NCI-H1092 treated with DMSO at 0.1 percent for 48 hours (cell line): ENCODE measurements at regions not wholly inside any gene's neighbourhood (a gene's known extent, or its start where the extent isn't known, plus 50 kb on each side); places are given as distances from the start of the nearest gene placed in this dataset.
"Not testable (repeated sequence)": the region's sequence is repeated elsewhere in the genome, so short reads cannot be mapped to it uniquely, and the experiment has no call there.

ENCODE experiments used
- DNase-seq: peaks from one replicate; lab custom pipeline; 2025; lab: John Stamatoyannopoulos, UW

GRCh38 chr4:159829184-159829583 lies 726.3 kb downstream of the RAPGEF2 start:
- DNase-seq = no peak

GRCh38 chr4:159837071-159837470 lies 734.2 kb downstream of the RAPGEF2 start:
- DNase-seq = no peak

- no peak for DNase-seq
These were observed 752.9 kb downstream of the RAPGEF2 start for GRCh38 chr4:159855731-159856130.

DNA sequence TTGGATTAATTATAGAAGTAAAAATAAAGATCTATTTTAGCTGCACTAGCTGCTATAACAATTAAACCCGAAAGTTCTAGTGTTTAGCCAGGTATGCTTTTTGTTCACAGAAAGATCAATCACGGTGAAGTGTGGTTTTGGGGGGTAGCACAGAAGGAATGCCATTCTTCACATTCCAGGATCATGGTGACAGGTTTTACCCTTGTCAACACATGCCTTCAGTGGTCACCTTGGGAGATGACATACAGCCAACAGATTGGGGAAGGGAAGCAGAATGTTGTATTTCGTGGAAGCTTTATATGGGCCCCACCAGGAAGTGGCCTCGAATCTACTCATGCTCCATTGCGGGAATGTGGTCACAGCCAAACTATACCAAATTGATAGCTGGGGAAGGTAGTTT lies 753.6 kb downstream of the RAPGEF2 start:
- no peak for DNase-seq

DNA sequence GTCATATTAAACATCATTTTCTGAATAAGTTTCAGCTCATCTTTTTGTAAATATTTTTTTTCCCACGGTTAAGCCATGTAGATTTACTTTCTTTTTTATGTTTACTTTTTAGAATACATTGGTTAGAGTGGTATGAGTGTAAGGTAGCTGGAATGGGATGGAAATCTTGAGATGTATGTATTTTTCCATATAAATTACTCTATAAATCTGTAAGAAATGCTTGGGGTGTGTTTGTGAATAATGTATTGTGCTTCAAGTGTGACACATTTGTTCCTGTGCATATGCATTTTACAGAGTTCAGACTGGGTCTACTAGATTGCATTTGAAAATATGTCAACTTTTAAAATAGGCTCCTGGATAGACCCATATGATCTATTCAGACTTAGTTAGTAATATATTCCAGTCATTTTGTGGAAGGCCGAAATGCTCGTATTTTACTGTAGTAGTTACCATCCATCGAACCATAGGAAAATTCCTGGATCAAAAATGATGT lies 756.8 kb downstream of the RAPGEF2 start:
- DNase-seq = no peak

DNA sequence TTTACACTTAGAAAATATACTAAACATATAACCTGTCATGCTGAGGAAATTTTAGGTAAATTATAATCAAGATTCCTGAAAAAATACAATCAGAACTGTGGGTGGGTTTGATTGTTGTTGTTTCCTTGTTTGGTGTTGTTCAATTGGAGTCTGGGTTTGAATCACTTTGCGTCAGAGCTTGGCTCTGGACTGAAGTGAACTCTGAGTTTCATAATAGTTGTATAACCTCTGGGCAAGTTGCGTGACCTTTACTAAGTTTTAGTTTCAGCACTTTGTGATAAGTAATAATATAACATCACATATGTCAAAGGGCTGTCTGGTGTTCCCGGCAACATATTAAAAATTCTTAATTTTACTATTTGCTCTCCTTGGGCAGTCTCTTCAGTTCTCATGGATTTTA lies 758.1 kb downstream of the RAPGEF2 start:
- DNase-seq = no peak

DNA sequence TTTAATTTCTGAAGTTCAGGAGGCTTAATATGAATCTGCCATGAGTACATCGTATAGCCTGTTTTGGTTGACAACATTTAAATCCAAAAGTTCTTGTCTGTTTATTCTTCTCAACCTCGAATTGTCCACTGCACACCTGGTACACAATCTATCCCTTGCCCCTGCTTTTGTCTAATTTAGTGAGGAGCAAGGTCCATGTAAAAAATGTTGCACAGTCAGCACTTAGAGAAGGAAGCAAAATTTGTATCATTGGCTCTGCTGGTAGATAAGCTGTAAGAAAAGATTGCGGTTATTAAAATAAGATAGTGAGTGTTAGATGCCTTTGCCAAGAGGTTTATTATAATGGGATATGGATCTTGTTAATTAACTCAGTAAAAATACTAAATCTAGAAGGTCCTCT lies 761.5 kb downstream of the RAPGEF2 start:
- no peak for DNase-seq

DNA sequence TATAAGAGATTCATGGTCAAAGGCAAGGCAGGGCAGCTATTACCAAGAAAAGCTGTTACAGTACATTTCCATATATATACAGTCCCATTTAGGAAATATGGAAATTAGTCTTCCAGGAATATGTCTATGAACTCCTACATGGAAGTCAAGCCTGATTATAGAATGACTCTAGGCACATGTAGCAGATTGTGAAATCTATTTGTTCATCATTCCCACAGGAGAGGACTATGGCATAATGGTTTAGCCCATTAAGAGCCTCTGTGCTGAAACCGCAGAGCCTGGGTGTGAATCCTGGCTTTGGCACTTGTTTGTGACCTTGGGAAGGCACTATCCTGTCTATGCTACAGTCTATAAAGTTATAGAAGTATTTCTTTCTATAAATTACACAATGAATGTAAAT lies 764.8 kb downstream of the RAPGEF2 start:
- DNase-seq = no peak

- not testable (repeated sequence) for DNase-seq
These were observed 766.1 kb downstream of the RAPGEF2 start for GRCh38 chr4:159868936-159869335.

- DNase-seq = no peak
These were observed 768.3 kb downstream of the RAPGEF2 start for GRCh38 chr4:159871141-159871540.

GRCh38 chr4:159881158-159881557 lies 778.3 kb downstream of the RAPGEF2 start:
- DNase-seq = no peak

GRCh38 chr4:159884989-159885388 lies 782.1 kb downstream of the RAPGEF2 start:
- DNase-seq = no peak

DNA sequence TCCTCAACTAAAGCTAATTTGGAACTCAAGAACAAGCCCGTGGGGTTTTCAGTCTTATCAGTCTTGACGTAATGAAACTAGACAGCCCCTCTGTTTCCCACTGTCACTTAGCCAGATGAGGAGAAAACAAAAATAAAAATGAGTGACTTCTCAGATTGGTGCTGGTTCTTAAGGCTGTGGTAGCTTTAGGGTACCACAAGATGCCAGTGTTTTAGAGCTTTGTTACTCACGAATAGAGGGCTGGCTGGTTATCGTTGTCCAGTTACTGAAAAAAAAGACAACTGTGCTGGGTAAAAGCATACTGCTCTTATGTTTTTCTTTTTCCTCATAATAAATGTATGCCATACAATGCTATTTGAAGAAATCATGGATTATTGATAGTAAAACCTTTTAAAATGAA lies 796.7 kb downstream of the RAPGEF2 start:
- no peak for DNase-seq

DNA sequence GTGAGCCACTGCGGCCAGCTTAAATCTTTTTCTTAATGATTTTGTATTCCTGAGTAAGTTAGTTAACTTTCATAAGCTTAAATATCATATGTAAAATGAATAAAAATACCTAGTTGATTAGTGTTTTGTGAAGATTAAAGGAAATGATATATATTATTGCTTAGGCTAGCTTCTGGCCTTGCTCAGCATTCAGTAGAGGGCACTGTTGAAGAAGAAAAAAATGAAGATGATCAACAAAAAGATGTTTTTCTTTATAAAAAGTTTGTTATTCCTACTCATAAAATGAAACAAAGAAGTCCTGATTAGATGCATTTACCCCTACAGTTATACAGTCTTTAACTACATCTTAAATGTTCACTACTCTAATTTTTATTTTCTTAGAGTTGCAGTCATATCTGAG lies 797.7 kb downstream of the RAPGEF2 start:
- DNase-seq = no peak

- no peak for DNase-seq
These were observed 799.8 kb downstream of the RAPGEF2 start for GRCh38 chr4:159902648-159903047.

DNA sequence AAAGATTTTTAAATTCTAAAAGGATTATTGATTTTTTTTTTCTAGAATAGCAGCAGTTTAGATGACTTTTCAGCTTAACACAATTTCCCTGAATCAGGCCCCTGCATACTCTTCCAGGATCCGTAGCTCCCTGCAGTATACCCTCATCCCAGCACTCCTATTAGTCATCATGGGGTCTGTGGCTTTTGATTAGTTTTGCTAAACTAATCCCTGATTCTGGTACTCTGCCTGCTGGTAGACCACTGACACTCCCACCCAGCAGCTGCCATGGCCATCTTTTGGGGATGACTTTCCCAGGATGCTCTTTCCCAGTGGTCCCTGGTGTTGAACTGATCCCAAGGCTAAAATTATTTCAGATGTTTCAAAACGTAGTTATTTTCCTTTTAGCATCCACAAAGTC lies 802.0 kb downstream of the RAPGEF2 start:
- DNase-seq = no peak

DNA sequence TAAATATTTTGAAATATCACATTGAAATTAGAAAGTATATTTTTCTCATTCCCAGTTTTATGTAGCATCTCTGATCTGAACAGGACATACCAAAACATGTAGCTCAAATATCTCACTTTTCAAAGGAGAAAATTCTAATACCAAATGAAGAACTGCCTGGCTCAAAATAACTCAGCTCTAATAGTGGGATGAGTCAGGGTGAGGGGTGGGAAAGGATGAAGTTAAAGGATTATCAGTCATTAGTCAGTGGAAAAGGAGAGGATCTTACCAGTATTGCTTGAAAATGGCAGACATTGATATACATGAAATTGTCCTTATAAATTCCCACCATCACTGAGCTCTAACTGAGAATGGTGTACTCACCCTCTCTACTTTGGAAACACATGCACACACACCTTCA lies 803.2 kb downstream of the RAPGEF2 start:
- no peak for DNase-seq

DNA sequence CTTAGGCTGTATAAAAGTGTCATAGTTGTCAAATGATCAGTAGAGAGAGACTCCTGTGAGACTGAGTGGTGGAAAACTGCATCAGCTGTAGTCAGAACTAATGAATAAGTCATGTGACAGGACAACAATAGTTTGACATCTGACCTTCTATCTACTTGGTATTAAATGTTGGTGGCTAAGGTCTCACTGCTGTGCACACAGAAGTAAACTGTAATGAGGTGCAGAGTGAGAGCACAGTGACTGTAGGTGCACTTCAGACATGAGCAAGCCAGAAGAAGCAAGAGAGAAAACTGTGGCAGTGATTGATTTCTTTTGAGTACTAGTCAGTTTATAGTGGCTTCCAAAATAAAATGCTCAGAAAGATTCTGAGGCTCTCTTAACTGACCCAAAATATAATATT lies 803.6 kb downstream of the RAPGEF2 start:
- no peak for DNase-seq

DNA sequence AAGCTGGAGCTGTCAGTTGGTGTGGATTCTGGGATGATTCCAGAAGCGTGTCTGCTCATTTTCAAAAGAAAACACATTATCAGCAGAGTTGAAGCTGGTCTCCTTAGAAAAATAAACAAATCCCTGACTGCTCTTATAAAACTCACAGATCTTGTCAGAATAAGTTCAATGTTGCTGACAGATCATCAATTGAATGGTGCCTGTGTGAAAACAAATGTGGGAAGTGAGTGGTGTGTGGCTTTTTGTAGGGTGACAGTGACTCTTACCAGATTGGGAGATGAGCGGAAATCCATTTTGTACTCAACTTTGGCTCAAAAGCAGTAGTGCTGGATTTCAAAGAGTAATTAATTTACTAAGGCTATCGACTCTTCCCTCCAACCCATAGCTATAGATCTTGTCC lies 807.8 kb downstream of the RAPGEF2 start:
- DNase-seq = no peak

- no peak for DNase-seq
These were observed 819.2 kb downstream of the RAPGEF2 start for GRCh38 chr4:159922119-159922518.

GRCh38 chr4:159925770-159926169 lies 822.9 kb downstream of the RAPGEF2 start:
- no peak for DNase-seq

GRCh38 chr4:159926871-159927270 lies 824.0 kb downstream of the RAPGEF2 start:
- DNase-seq = no peak

DNA sequence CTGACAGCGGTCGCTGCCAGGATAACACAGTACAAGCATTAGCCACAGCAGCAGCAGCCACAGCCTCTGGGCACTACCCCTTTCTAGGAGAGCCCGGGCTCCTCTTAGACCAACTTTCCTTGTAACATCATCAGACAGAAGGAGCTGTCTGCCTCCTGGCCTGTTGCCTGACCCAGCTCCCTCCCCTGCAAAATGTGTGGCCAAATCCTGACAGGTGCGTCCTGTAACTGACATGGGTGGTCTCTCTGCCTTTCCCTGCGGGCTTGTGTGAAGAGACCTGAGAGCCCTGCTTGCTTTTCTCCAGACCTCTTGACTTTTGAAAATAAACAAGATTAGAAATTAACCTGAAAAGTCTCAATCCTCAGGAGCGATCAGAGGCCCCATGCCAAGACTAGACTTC lies 824.9 kb downstream of the RAPGEF2 start:
- no peak for DNase-seq

DNA sequence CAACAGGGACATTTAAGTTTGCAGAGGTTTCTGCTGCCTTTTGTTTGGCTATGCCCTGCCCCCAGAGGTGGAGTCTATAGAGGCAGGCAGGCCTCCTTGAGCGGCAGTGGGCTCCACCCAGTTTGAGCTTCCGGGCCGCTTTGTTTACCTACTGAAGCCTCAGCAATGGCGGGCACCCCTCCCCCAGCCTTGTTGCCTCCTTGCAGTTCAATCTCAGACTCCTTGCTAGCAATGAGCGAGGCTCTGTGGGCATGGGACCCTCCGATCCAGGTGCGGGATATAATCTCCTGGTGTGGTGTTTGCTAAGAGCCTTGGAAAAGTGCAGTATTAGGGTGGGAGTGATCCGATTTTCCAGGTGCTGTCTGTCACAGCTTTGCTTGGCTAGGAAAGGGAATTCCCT lies 831.7 kb downstream of the RAPGEF2 start:
- DNase-seq = not testable (repeated sequence)

DNA sequence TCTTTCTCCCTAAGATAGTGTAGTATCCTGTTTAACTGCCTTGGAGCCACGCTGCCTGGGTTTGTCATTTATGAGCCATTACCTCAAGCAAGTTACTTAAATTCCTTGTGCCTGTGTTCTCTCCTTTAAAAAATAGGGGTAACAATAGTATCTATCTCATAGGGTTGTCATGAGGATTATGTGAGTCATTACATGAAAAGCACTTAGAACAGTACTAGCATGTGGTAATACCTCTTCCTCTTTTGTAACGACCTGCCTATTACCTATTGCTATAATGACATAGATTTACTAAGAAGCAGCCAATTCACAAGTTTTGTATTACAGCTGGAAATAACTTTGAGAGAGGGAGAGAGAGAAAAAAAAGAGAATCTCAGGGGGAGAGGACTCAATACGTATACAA lies 834.7 kb downstream of the RAPGEF2 start:
- DNase-seq = no peak
